H1 (cell line): ENCODE measurements at regions not wholly inside any gene's neighbourhood (a gene's known extent, or its start where the extent isn't known, plus 50 kb on each side); places are given as distances from the start of the nearest gene placed in this dataset.

ENCODE experiments used
- CTCF ChIA-PET: fragments of 300-600 bp; sonication (Branson Sonifier 250); formaldehyde crosslinking; loops from one replicate; lab custom pipeline; 2021; ENCODE audit not compliant: partially characterized antibody; lab: Charles Lee
- POLR2A ChIA-PET: fragments of 300-600 bp; sonication (Branson Sonifier 250); formaldehyde crosslinking; loops from one replicate; lab custom pipeline; 2021; ENCODE audit warnings: inconsistent platforms; ENCODE audit not compliant: partially characterized antibody; lab: Charles Lee
- DNase-seq, 2 experiments: peaks; one replicate each; pipeline versions ENCODE4 v3.0.0 to v3.0.0-alpha.2; 2010 to 2022; ENCODE audit warnings: low spot score in 2 of 2, low read depth in 1 of 2, mixed read lengths in 1 of 2
- FAIRE-seq: peaks from 2 replicates; lab custom pipeline; 2011; peaks lifted over from hg19 to GRCh38; lab: Jason Lieb, UNC
- H2AFZ ChIP-seq: 2 replicates; pipeline ENCODE4 v1.8.1; 2012; ENCODE audit warnings: low read length, inconsistent platforms
- H2AK5ac ChIP-seq: 2 replicates; pipeline ENCODE4 v1.6.1; 2013; ENCODE audit warnings: low read depth, low read length
- H2BK120ac ChIP-seq: replicated peaks from 2 replicates; pipeline ENCODE3; 2013; ENCODE audit warnings: low read depth, low read length, inconsistent platforms
- H2BK12ac ChIP-seq: 2 replicates; pipeline ENCODE4 v1.6.1; 2013; ENCODE audit warnings: low read depth, low read length
- H2BK15ac ChIP-seq: 2 replicates; pipeline ENCODE4 v1.6.1; 2013; ENCODE audit warnings: low read length
- H2BK20ac ChIP-seq: 2 replicates; pipeline ENCODE4 v1.6.1; 2013; ENCODE audit warnings: low read length
- H2BK5ac ChIP-seq: 2 replicates; pipeline ENCODE4 v1.6.1; 2013; ENCODE audit warnings: low read depth, low read length
- H3K14ac ChIP-seq: 2 replicates; pipeline ENCODE4 v1.6.1; 2013; ENCODE audit warnings: inconsistent platforms; ENCODE audit not compliant: insufficient read length
- H3K18ac ChIP-seq: 2 replicates; pipeline ENCODE4 v1.6.1; 2013; ENCODE audit warnings: low read length; ENCODE audit errors: extremely low read depth
- H3K23ac ChIP-seq: 2 replicates; pipeline ENCODE4 v1.6.1; 2013; ENCODE audit warnings: inconsistent platforms; ENCODE audit not compliant: insufficient read length
- H3K23me2 ChIP-seq: 2 replicates; pipeline ENCODE4 v1.6.1; 2013; ENCODE audit warnings: low read depth, low read length
- H3K27ac ChIP-seq: 2 replicates; pipeline ENCODE4 v1.6.1; 2011; ENCODE audit warnings: low read depth, low read length, inconsistent platforms
- H3K27me3 ChIP-seq, 4 experiments: replicated peaks in 1 of 4; 1 replicate in 1 of 4; 2 replicates in 3 of 4; pipeline versions ENCODE4 v1.6.1 to v1.8.1; 2011 to 2013; ENCODE audit warnings: low read length in 3 of 4, mild to moderate bottlenecking in 3 of 4, inconsistent platforms in 2 of 4, mixed read lengths in 2 of 4, moderate library complexity in 1 of 4; ENCODE audit not compliant: control insufficient read depth in 3 of 4, insufficient read depth in 3 of 4; ENCODE audit errors: extremely low read depth in 1 of 4
- H3K36me3 ChIP-seq, 4 experiments: 2 replicates each; pipeline versions ENCODE4 v1.6.1 to v1.8.1; 2011 to 2013; ENCODE audit warnings: mild to moderate bottlenecking in 4 of 4, low read length in 3 of 4, moderate library complexity in 2 of 4, control low read depth in 1 of 4, inconsistent platforms in 1 of 4; ENCODE audit not compliant: insufficient read depth in 4 of 4, control insufficient read depth in 2 of 4
- H3K4ac ChIP-seq: replicated peaks from 2 replicates; pipeline ENCODE3; 2013; ENCODE audit warnings: low read length, low read depth, mixed read lengths, inconsistent platforms; ENCODE audit not compliant: insufficient read length
- H3K4me1 ChIP-seq, 4 experiments: replicated peaks in 1 of 4; 1 replicate in 1 of 4; 2 replicates in 3 of 4; pipeline versions ENCODE4 v1.6.1 to v1.8.1; 2011 to 2013; ENCODE audit warnings: low read length in 3 of 4, inconsistent platforms in 2 of 4, mixed read lengths in 1 of 4; ENCODE audit not compliant: insufficient read depth in 4 of 4, control insufficient read depth in 3 of 4
- H3K4me2 ChIP-seq, 2 experiments: 2 replicates each; pipeline versions ENCODE4 v1.6.1 to v1.8.1; 2011 to 2013; ENCODE audit warnings: low read depth in 2 of 2, low read length in 2 of 2, control low read depth in 1 of 2, inconsistent platforms in 1 of 2, mild to moderate bottlenecking in 1 of 2; ENCODE audit not compliant: insufficient read depth in 1 of 2
- H3K4me3 ChIP-seq, 4 experiments: fragments of 200-600, 300-600 bp in 1 of 4; sonication (generic), shearing (Covaris generic), sonication (Bioruptor Twin) in 1 of 4; 2 replicates each; pipeline versions ENCODE4 v1.5.1 to v1.8.1; 2011 to 2016; ENCODE audit warnings: low read length in 4 of 4, low read depth in 3 of 4, control low read depth in 2 of 4, inconsistent platforms in 2 of 4, mild to moderate bottlenecking in 2 of 4, mixed read lengths in 1 of 4, moderate library complexity in 1 of 4; ENCODE audit not compliant: insufficient read depth in 2 of 4; ENCODE audit errors: extremely low read depth in 1 of 4
- H3K56ac ChIP-seq: replicated peaks from 2 replicates; pipeline ENCODE3; 2013; ENCODE audit warnings: low read depth, mild to moderate bottlenecking, mixed read lengths, low read length, inconsistent platforms; ENCODE audit not compliant: insufficient read length
- H3K79me1 ChIP-seq: 2 replicates; pipeline ENCODE4 v1.6.1; 2013; ENCODE audit warnings: low read depth, low read length, control low read depth
- H3K79me2 ChIP-seq, 2 experiments: 2 replicates each; pipeline versions ENCODE4 v1.6.1 to v1.8.1; 2012 to 2013; ENCODE audit warnings: low read length in 2 of 2, mild to moderate bottlenecking in 2 of 2, inconsistent platforms in 1 of 2; ENCODE audit not compliant: insufficient read depth in 2 of 2, control insufficient read depth in 1 of 2
- H3K9ac ChIP-seq, 4 experiments: replicated peaks in 1 of 4; 1 replicate in 1 of 4; 2 replicates in 3 of 4; pipeline versions ENCODE4 v1.6.1 to v1.8.1; 2011 to 2013; ENCODE audit warnings: low read depth in 3 of 4, low read length in 3 of 4, control low read depth in 2 of 4, mild to moderate bottlenecking in 2 of 4, moderate library complexity in 2 of 4, inconsistent platforms in 1 of 4; ENCODE audit errors: extremely low read depth in 1 of 4
- H3K9me3 ChIP-seq, 2 experiments: 2 replicates each; pipeline versions ENCODE4 v1.6.1 to v1.8.1; 2012 to 2013; ENCODE audit warnings: mild to moderate bottlenecking in 2 of 2, moderate library complexity in 2 of 2, control low read depth in 1 of 2, inconsistent platforms in 1 of 2, low read depth in 1 of 2, low read length in 1 of 2, mixed read lengths in 1 of 2; ENCODE audit not compliant: insufficient read depth in 2 of 2
- H4K20me1 ChIP-seq, 2 experiments: replicated peaks in 1 of 2; 2 replicates each; pipeline versions ENCODE3 to v1.8.1; 2011 to 2013; ENCODE audit warnings: inconsistent platforms in 2 of 2, low read length in 2 of 2, mild to moderate bottlenecking in 1 of 2; ENCODE audit not compliant: insufficient read depth in 2 of 2, control insufficient read depth in 1 of 2
- H4K5ac ChIP-seq: 2 replicates; pipeline ENCODE4 v1.6.1; 2013; ENCODE audit warnings: low read length, low read depth, mixed read lengths, inconsistent platforms; ENCODE audit not compliant: insufficient read length
- H4K8ac ChIP-seq: 2 replicates; pipeline ENCODE4 v1.8.0; 2013; ENCODE audit warnings: mild to moderate bottlenecking, moderate library complexity, low read length, inconsistent platforms; ENCODE audit not compliant: insufficient read depth; ENCODE audit errors: extremely low read depth
- H4K91ac ChIP-seq: replicated peaks from 2 replicates; pipeline ENCODE3; 2013; ENCODE audit warnings: low read length, mixed read lengths, inconsistent platforms; ENCODE audit not compliant: insufficient read length
- ASH2L ChIP-seq: fragments of 200-600, 300-600 bp; sonication (generic); IDR thresholded peaks from one replicate; pipeline ENCODE4 v1.7.1; 2017; ENCODE audit warnings: low read length
- CHD1 ChIP-seq: IDR thresholded peaks from 2 replicates; pipeline ENCODE4 v1.6.1; 2012; ENCODE audit warnings: low read depth, low read length, improper control_type of control experiment
- GTF2F1 ChIP-seq: IDR thresholded peaks from 2 replicates; pipeline ENCODE4 v1.6.1; 2012; ENCODE audit warnings: low read depth, low read length, improper control_type of control experiment, borderline replicate concordance
- HDAC2 ChIP-seq, 2 experiments: fragments of 300-600 bp in 1 of 2; sonication (generic) in 1 of 2; IDR thresholded peaks; 2 replicates each; pipeline ENCODE4 v1.6.1; 2011 to 2012; ENCODE audit warnings: low read depth in 2 of 2, low read length in 2 of 2, mild to moderate bottlenecking in 2 of 2, moderate library complexity in 2 of 2, borderline replicate concordance in 1 of 2, inconsistent platforms in 1 of 2
- PHF8 ChIP-seq: fragments of 200-600 bp; sonication (generic); conservative IDR thresholded peaks from 2 replicates; pipeline ENCODE4 v1.7.1; 2012; ENCODE audit warnings: low read depth, mild to moderate bottlenecking, inconsistent platforms, low read length, moderate library complexity
- SIRT6 ChIP-seq: IDR thresholded peaks from one replicate; pipeline ENCODE4 v1.7.1; 2012; ENCODE audit warnings: low read length, inconsistent platforms
- USF2 ChIP-seq: IDR thresholded peaks from 2 replicates; pipeline ENCODE4 v1.6.1; 2011; ENCODE audit warnings: low read length, improper control_type of control experiment
- WGBS, 2 experiments: shearing (Covaris generic) in 1 of 2; methylation state at CpG; one replicate each; pipeline versions ENCODE4 v1.1.6 to v1.1.7; 2013 to 2015; ENCODE audit warnings: low lambda C conversion rate in 2 of 2, mixed read lengths in 2 of 2, inconsistent platforms in 1 of 2, low coverage in 1 of 2, missing lambda C conversion rate in 1 of 2; ENCODE audit not compliant: insufficient replicate concordance in 2 of 2, insufficient coverage in 1 of 2, insufficient read length in 1 of 2; ENCODE audit errors: extremely low coverage in 1 of 2, missing lambda C conversion rate in 1 of 2; 5-methylcytosine and 5-hydroxymethylcytosine counted together

- Histone ChIP-seq H3K4me1 (no peaks in the 10 kb centered on the region), H3K4ac (no peak overlapping the region), H4K20me1 (no peaks in the 10 kb centered on the region), H3K4me2 (no peak overlapping the region), H3K27me3 (no peaks in the 10 kb centered on the region), H2AK5ac (no peak overlapping the region), H3K4me3 (no peak overlapping the region), H3K56ac (no peak overlapping the region), H2BK15ac (no peak overlapping the region), H3K27ac (no peak overlapping the region), H3K9me3 (peaks cover 8 to 17% of the 10 kb centered on the region in 2 experiments; a peak in 2 of 4 replicates), H2AFZ (no peak overlapping the region), H3K9ac (no peak overlapping the region), H3K79me2 (no peaks in the 10 kb centered on the region), H3K23ac (no peak overlapping the region), H3K14ac (no peak overlapping the region), H3K36me3 (no peaks in the 10 kb centered on the region; a peak in 1 of 8 replicates), H3K23me2 (no peaks in the 10 kb centered on the region), H2BK12ac (no peak overlapping the region), H3K79me1 (no peaks in the 10 kb centered on the region), H2BK120ac (no peak overlapping the region), H2BK20ac (no peak overlapping the region), H3K18ac (no peak overlapping the region), H4K91ac (no peak overlapping the region), H2BK5ac (no peak overlapping the region), H4K5ac (no peak overlapping the region), H4K8ac (no peak overlapping the region)
- ChIA-PET CTCF (interaction anchor here (1.0 to 1.3 kb wide), 2 partner anchors 10 to 73 kb away, joined by 3 read pairs; no protein-coding TSS in a partner anchor), POLR2A (no interaction called here)
- DNase-seq (no peak), FAIRE-seq (no peak)
- no peak for TF ChIP-seq PHF8
- TF ChIP-seq HDAC2 (IDR thresholded peaks at IDR 0.05; ENCODE audit: borderline replicate concordance in 1 of 2, low read depth in 2 of 2, low read length in 2 of 2) = no peak
- TF ChIP-seq GTF2F1 = no peak
- TF ChIP-seq USF2 = no peak
- TF ChIP-seq SIRT6 = no peak
- no peak for TF ChIP-seq ASH2L
- no peak for TF ChIP-seq CHD1
- 88% methylated on average over 2 of the region's 2 CpGs; no CpG with 5 or more reads in 1 of the 2 experiments for WGBS, 2 experiments
Observed at GRCh38 chr5:165574100-165574499, 2068.7 kb downstream of the MAT2B start.
